ENCODE measurements at regions not wholly inside any gene's neighbourhood (a gene's known extent, or its start where the extent isn't known, plus 50 kb on each side); places are given as distances from the start of the nearest gene placed in this dataset.
A peak's percentile ranks its signal among the peaks of the same experiment; 100 is the strongest.

- peaks cover 11% of the 10 kb centered on the region for H3K9me3 ChIP-seq (ENCODE audit: control insufficient read depth, low read depth, low read length)
- Mint-ChIP-seq H3K27me3 (ENCODE audit: low read depth) (peaks cover 40% of the 10 kb centered on the region), H3K4me1 (peaks cover 39 to 42% of the 10 kb centered on the region in 2 experiments), H3K36me3 (ENCODE audit: insufficient read depth in 1 of 3, low read depth in 3 of 3) (peaks cover 12 to 21% (median 20%) of the 10 kb centered on the region in 3 experiments), H3K4me3 (peak overlapping the region; percentile 20 to 32; a peak in 2 of 5 replicates), H3K27ac (peak overlapping the region in 1 of 3 experiments; percentile 87; a peak in 2 of 7 replicates), H3K9me3 (peaks cover 19 to 24% of the 10 kb centered on the region in 2 experiments)
- peak overlapping the region; percentile 15 for H2AFZ ChIP-seq (ENCODE audit: low read length)
- H3K79me2 ChIP-seq (ENCODE audit: insufficient read depth, low read length) = no peaks in the 10 kb centered on the region
- H4K20me1 ChIP-seq (ENCODE audit: control insufficient read depth, insufficient read depth, insufficient read length) = no peaks in the 10 kb centered on the region
- H2BK120ac ChIP-seq (ENCODE audit: low read depth, low read length, poor library complexity, severe bottlenecking) = no peak overlapping the region
- H3K23me2 ChIP-seq (ENCODE audit: insufficient read length, low read depth, low read length, poor library complexity, severe bottlenecking) = no peaks in the 10 kb centered on the region
- H2BK20ac ChIP-seq (ENCODE audit: low read depth, low read length, poor library complexity, severe bottlenecking) = no peak overlapping the region
- TF ChIP-seq CTCF (conservative IDR thresholded peaks at IDR 0.05) = no peak
- no peak overlapping the region for H3T11ph ChIP-seq (ENCODE audit: low read length)
- H3K79me1 ChIP-seq (ENCODE audit: insufficient read depth, low read depth, low read length, poor library complexity, severe bottlenecking) = no peaks in the 10 kb centered on the region
- H3K56ac ChIP-seq (ENCODE audit: insufficient read length, low read depth, low read length) = no peak overlapping the region
- no peak overlapping the region for H4K91ac ChIP-seq (ENCODE audit: insufficient read length, low read depth, low read length)
- no peak overlapping the region for H3K27ac ChIP-seq (ENCODE audit: insufficient read length, low read depth, low read length)
- H3K14ac ChIP-seq (ENCODE audit: insufficient read depth, low read length) = no peak overlapping the region
- H2BK15ac ChIP-seq (ENCODE audit: low read depth, low read length) = no peak overlapping the region
- H2BK12ac ChIP-seq (ENCODE audit: insufficient read length, low read depth, low read length) = no peak overlapping the region
- no peak for DNase-seq
- no peak overlapping the region for H3K23ac ChIP-seq (ENCODE audit: insufficient read length, low read depth, low read length)
- no CpG with 5 or more reads among the region's 8 CpGs for whole genome bisulfite sequencing (ENCODE audit: extremely low coverage, insufficient read length, low lambda C conversion rate)
- H2BK5ac ChIP-seq (ENCODE audit: insufficient read length, low read length) = no peak overlapping the region
- H3K18ac ChIP-seq (ENCODE audit: insufficient read length, low read depth, low read length) = no peak overlapping the region
- peaks cover 7% of the 10 kb centered on the region; the same call in 1 of the 2 replicates for H3K4me1 ChIP-seq (ENCODE audit: insufficient read depth, low read length)
- H2AK5ac ChIP-seq (ENCODE audit: insufficient read length, low read length) = no peak overlapping the region
- no peak overlapping the region for H4K8ac ChIP-seq (replicated peaks; ENCODE audit: insufficient read length, low read depth, low read length)
- H4K5ac ChIP-seq (ENCODE audit: insufficient read length, low read depth, low read length) = no peak overlapping the region
- H3K4me2 ChIP-seq (ENCODE audit: insufficient read depth, insufficient read length, low read length) = peak overlapping the region; percentile 4
- no peaks in the 10 kb centered on the region for H3K27me3 ChIP-seq (ENCODE audit: insufficient read depth, low read length)
- no peak overlapping the region for H3K4ac ChIP-seq (ENCODE audit: low read depth, low read length)
- no peak overlapping the region for H3K9ac ChIP-seq (ENCODE audit: extremely low read depth, insufficient read length, low read length)
Measured at GRCh38 chr9:29514862-29515261, 1941.6 kb upstream of the C9orf72 start.

All from H9 (cell line).